ENCODE measurements at regions not wholly inside any gene's neighbourhood (a gene's known extent, or its start where the extent isn't known, plus 50 kb on each side); places are given as distances from the start of the nearest gene placed in this dataset.

GRCh38 chr2:8307606-8308180 is 374.2 kb upstream of the ID2 start:
- TF ChIP-seq EP300 (IDR thresholded peaks at IDR 0.05; ENCODE audit: low read depth) = no peak
- no peak for TF ChIP-seq POLR2AphosphoS5 (IDR thresholded peaks at IDR 0.05)
- TF ChIP-seq POLR2A (IDR thresholded peaks at IDR 0.05) = no peak
- no peak for TF ChIP-seq CTCF (IDR thresholded peaks at IDR 0.05)
- Histone ChIP-seq H3K4me1 (peaks cover 3 to 18% (median 4%) of the 10 kb centered on the region in 4 donors), H3K27me3 (no peaks in the 10 kb centered on the region), H3K27ac (no peak overlapping the region), H3K4me3 (no peak overlapping the region), H3K9me3 (no peaks in the 10 kb centered on the region), H3K36me3 (no peaks in the 10 kb centered on the region)
- 84 to 90% methylated on average over 4 to 7 of the region's 7 CpGs for WGBS, 2 donors (ENCODE audit: low coverage in 1 of 2)
- intact Hi-C loops (cut with DNase I; ENCODE audit: low total_unique reads) = no loop called here
- no peak for DNase-seq
- in situ Hi-C loops (cut with MboI; ENCODE audit: low pct_ligation_motif_present in 1 of 4, low pct_unique_long_range_greater_than_20kb in 1 of 4, low sequenced_read_pairs in 3 of 4) = no loop called here

- DNase-seq = no peak
- no peaks in the 10 kb centered on the region for H3K27me3 ChIP-seq
- intact Hi-C loops (cut with DNase I; ENCODE audit: low total_unique reads) (no loop called here), in situ Hi-C loops (cut with MboI; ENCODE audit: low pct_ligation_motif_present in 1 of 4, low pct_unique_long_range_greater_than_20kb in 1 of 4, low sequenced_read_pairs in 3 of 4) (no loop called here)
- no peak for TF ChIP-seq POLR2AphosphoS5 (IDR thresholded peaks at IDR 0.05)
- no peak for TF ChIP-seq POLR2A (IDR thresholded peaks at IDR 0.05)
- no peak for TF ChIP-seq CTCF (IDR thresholded peaks at IDR 0.05)
- TF ChIP-seq EP300 (IDR thresholded peaks at IDR 0.05; ENCODE audit: low read depth) = no peak
- WGBS, 2 donors (ENCODE audit: low coverage in 1 of 2) = 72 to 87% methylated on average over 2 to 7 of the region's 7 CpGs
- H3K36me3 ChIP-seq = no peaks in the 10 kb centered on the region
- no peak overlapping the region for H3K4me3 ChIP-seq
- no peaks in the 10 kb centered on the region for H3K9me3 ChIP-seq
- peaks cover 8 to 29% (median 14%) of the 10 kb centered on the region in 4 donors for H3K4me1 ChIP-seq
- no peak overlapping the region for H3K27ac ChIP-seq
These were observed 372.7 kb upstream of the ID2 start for GRCh38 chr2:8309131-8309530.

- peaks cover 8 to 31% (median 14%) of the 10 kb centered on the region in 4 donors for H3K4me1 ChIP-seq
- no peaks in the 10 kb centered on the region for H3K27me3 ChIP-seq
- no peak overlapping the region for H3K27ac ChIP-seq
- no peaks in the 10 kb centered on the region for H3K36me3 ChIP-seq
- no peaks in the 10 kb centered on the region for H3K9me3 ChIP-seq
- intact Hi-C loops (cut with DNase I; ENCODE audit: low total_unique reads) (no loop called here), in situ Hi-C loops (cut with MboI; ENCODE audit: low pct_ligation_motif_present in 1 of 4, low pct_unique_long_range_greater_than_20kb in 1 of 4, low sequenced_read_pairs in 3 of 4) (no loop called here)
- no peak for DNase-seq
- no peak overlapping the region for H3K4me3 ChIP-seq
- WGBS, 2 donors (ENCODE audit: low coverage in 1 of 2) = 74% methylated on average over 7 to 12 of the region's 12 CpGs
- TF ChIP-seq EP300 (IDR thresholded peaks at IDR 0.05; ENCODE audit: low read depth) = no peak
- TF ChIP-seq POLR2A (IDR thresholded peaks at IDR 0.05) = no peak
- TF ChIP-seq CTCF (IDR thresholded peaks at IDR 0.05) = no peak
- TF ChIP-seq POLR2AphosphoS5 (IDR thresholded peaks at IDR 0.05) = no peak
These were observed 371.1 kb upstream of the ID2 start for GRCh38 chr2:8310557-8311455.

GRCh38 chr2:8312221-8312620 is 369.6 kb upstream of the ID2 start:
- DNase-seq = no peak
- intact Hi-C loops (cut with DNase I; ENCODE audit: low total_unique reads) (no loop called here), in situ Hi-C loops (cut with MboI; ENCODE audit: low pct_ligation_motif_present in 1 of 4, low pct_unique_long_range_greater_than_20kb in 1 of 4, low sequenced_read_pairs in 3 of 4) (no loop called here)
- H3K4me3 ChIP-seq = no peak overlapping the region
- 59 to 66% methylated on average over 3 of the region's 3 CpGs for WGBS, 2 donors (ENCODE audit: low coverage in 1 of 2)
- H3K4me1 ChIP-seq = peaks cover 8 to 23% (median 13%) of the 10 kb centered on the region in 4 donors
- no peaks in the 10 kb centered on the region for H3K9me3 ChIP-seq
- TF ChIP-seq POLR2A (IDR thresholded peaks at IDR 0.05) (no peak), POLR2AphosphoS5 (IDR thresholded peaks at IDR 0.05) (no peak), EP300 (IDR thresholded peaks at IDR 0.05; ENCODE audit: low read depth) (no peak), CTCF (IDR thresholded peaks at IDR 0.05) (no peak)
- H3K27me3 ChIP-seq = no peaks in the 10 kb centered on the region
- no peaks in the 10 kb centered on the region for H3K36me3 ChIP-seq
- no peak overlapping the region for H3K27ac ChIP-seq
